Ovary (tissue), 3 donors: ENCODE measurements at regions not wholly inside any gene's neighbourhood (a gene's known extent, or its start where the extent isn't known, plus 50 kb on each side); places are given as distances from the start of the nearest gene placed in this dataset.

ENCODE experiments used
- EP300 ChIP-seq: sonication (generic); formaldehyde crosslinking; IDR thresholded peaks from one replicate; pipeline ENCODE4 v1.6.1; 2017; ENCODE audit warnings: antibody characterized with exemption
- POLR2A ChIP-seq: fragments of 450-650 bp; IDR thresholded peaks from one replicate; pipeline ENCODE4 v1.6.1; 2017; ENCODE audit warnings: antibody characterized with exemption, mild to moderate bottlenecking, moderate library complexity
- TF ChIP-seq, protein P1 (sequence below), 3 donors: fragments of 450-650 bp in 2 of 3; fragments of 200-600 bp in 1 of 3; IDR thresholded peaks; one replicate each; pipeline versions ENCODE4 v1.5.1 to v1.8.0; 2016 to 2022; ENCODE audit warnings: antibody characterized with exemption in 3 of 3, mild to moderate bottlenecking in 1 of 3
- donor health status: DM: no; HTN: no; CAD: no.

GRCh38 chr2:234427081-234428061, 69.5 kb downstream of the ARL4C start:
- TF ChIP-seq POLR2A (no peak), EP300 (no peak)
- TF ChIP-seq, protein P1, sequence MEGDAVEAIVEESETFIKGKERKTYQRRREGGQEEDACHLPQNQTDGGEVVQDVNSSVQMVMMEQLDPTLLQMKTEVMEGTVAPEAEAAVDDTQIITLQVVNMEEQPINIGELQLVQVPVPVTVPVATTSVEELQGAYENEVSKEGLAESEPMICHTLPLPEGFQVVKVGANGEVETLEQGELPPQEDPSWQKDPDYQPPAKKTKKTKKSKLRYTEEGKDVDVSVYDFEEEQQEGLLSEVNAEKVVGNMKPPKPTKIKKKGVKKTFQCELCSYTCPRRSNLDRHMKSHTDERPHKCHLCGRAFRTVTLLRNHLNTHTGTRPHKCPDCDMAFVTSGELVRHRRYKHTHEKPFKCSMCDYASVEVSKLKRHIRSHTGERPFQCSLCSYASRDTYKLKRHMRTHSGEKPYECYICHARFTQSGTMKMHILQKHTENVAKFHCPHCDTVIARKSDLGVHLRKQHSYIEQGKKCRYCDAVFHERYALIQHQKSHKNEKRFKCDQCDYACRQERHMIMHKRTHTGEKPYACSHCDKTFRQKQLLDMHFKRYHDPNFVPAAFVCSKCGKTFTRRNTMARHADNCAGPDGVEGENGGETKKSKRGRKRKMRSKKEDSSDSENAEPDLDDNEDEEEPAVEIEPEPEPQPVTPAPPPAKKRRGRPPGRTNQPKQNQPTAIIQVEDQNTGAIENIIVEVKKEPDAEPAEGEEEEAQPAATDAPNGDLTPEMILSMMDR (IDR thresholded peaks at IDR 0.05) = no peak
